ENCODE measurements at regions not wholly inside any gene's neighbourhood (a gene's known extent, or its start where the extent isn't known, plus 50 kb on each side); places are given as distances from the start of the nearest gene placed in this dataset.

- TF ChIP-seq CTCF (IDR thresholded peaks at IDR 0.05; ENCODE audit: extremely low read depth in 1 of 2, insufficient read depth in 1 of 2, low read depth in 1 of 2, low read length in 2 of 2) (no peak), POLR2A (IDR thresholded peaks at IDR 0.05; ENCODE audit: low read depth, low read length) (no peak), EZH2 (IDR thresholded peaks at IDR 0.05; ENCODE audit: borderline replicate concordance, low read depth, low read length, severe bottlenecking) (no peak), FOS (IDR thresholded peaks at IDR 0.05; ENCODE audit: borderline replicate concordance, insufficient read depth, low read length) (no peak), MYC (IDR thresholded peaks at IDR 0.05; ENCODE audit: low read depth, low read length) (no peak)
Measured at GRCh38 chr5:117496801-117497200, 922.2 kb upstream of the SEMA6A start.
